Putamen (tissue), 1 donor: ENCODE measurements at regions not wholly inside any gene's neighbourhood (a gene's known extent, or its start where the extent isn't known, plus 50 kb on each side); places are given as distances from the start of the nearest gene placed in this dataset.

Source experiments
- DNase-seq: peaks from one replicate; pipeline ENCODE4 v3.0.0-alpha.2; 2016; ENCODE audit warnings: low spot score

- no peak for DNase-seq
These were observed 115.0 kb upstream of the ZNF438 start for GRCh38 chr10:31146491-31147209.

GRCh38 chr10:31147210-31147608 is 115.5 kb upstream of the ZNF438 start:
- no peak for DNase-seq

GRCh38 chr10:31148951-31149350 is 117.3 kb upstream of the ZNF438 start:
- no peak for DNase-seq

GRCh38 chr10:31149835-31150512 is 118.3 kb upstream of the ZNF438 start:
- no peak for DNase-seq

GRCh38 chr10:31151301-31151700 is 119.6 kb upstream of the ZNF438 start:
- DNase-seq = no peak

GRCh38 chr10:31152421-31153135 is 120.9 kb upstream of the ZNF438 start:
- DNase-seq = no peak

GRCh38 chr10:31153161-31153560 is 121.5 kb upstream of the ZNF438 start:
- no peak for DNase-seq

- DNase-seq = no peak
These were observed 122.0 kb upstream of the ZNF438 start for GRCh38 chr10:31153692-31154091.

GRCh38 chr10:31154996-31155395 is 123.3 kb upstream of the ZNF438 start:
- DNase-seq = no peak

- no peak for DNase-seq
These were observed 125.7 kb upstream of the ZNF438 start for GRCh38 chr10:31157123-31158010.

- DNase-seq = no peak
These were observed 126.5 kb upstream of the ZNF438 start for GRCh38 chr10:31158011-31158658.

GRCh38 chr10:31166606-31167005 is 134.9 kb upstream of the ZNF438 start:
- no peak for DNase-seq

- DNase-seq = no peak
These were observed 139.0 kb upstream of the ZNF438 start for GRCh38 chr10:31170636-31171035.

- DNase-seq = no peak
These were observed 139.9 kb upstream of the ZNF438 start for GRCh38 chr10:31171402-31172083.

GRCh38 chr10:31172925-31173324 is 141.3 kb upstream of the ZNF438 start:
- no peak for DNase-seq

- no peak for DNase-seq
These were observed 142.1 kb upstream of the ZNF438 start for GRCh38 chr10:31173752-31174151.

GRCh38 chr10:31179091-31179680 is 139.8 kb upstream of the ZEB1 start:
- no peak for DNase-seq

GRCh38 chr10:31186225-31187000 is 132.6 kb upstream of the ZEB1 start:
- no peak for DNase-seq

- DNase-seq = no peak
These were observed 131.8 kb upstream of the ZEB1 start for GRCh38 chr10:31187182-31187581.
